IMR-90 (cell line): ENCODE measurements at regions not wholly inside any gene's neighbourhood (a gene's known extent, or its start where the extent isn't known, plus 50 kb on each side); places are given as distances from the start of the nearest gene placed in this dataset.

Source experiments
- ATAC-seq: fragments of 200-7000 bp; cut with Tn5 transposase; 2 replicates; pipeline ENCODE4 v1.9.1; 2020; ENCODE audit warnings: low read depth, mild to moderate bottlenecking, moderate library complexity
- BruUV-seq: library from RNA; stranded (reverse); fragments of 400-500 nt; replicated peaks from 2 replicates; lab custom pipeline; 2021; lab: Mats Ljungman, UMichigan
- CTCF ChIA-PET: fragments of 300-600 bp; formaldehyde crosslinking; extraction: SDS; loops from one replicate; lab custom pipeline; 2021; ENCODE audit warnings: antibody characterized with exemption; lab: Yijun Ruan, JAX
- POLR2A ChIA-PET: fragments of 300-600 bp; sonication (Branson Sonifier 250); formaldehyde crosslinking; loops from one replicate; lab custom pipeline; 2022; ENCODE audit warnings: antibody characterized with exemption; ENCODE audit not compliant: unreplicated experiment; lab: Charles Lee
- DNase-seq: peaks from one replicate; pipeline ENCODE4 v3.0.0; 2013
- H2AFZ ChIP-seq: replicated peaks from 2 replicates; pipeline ENCODE3; 2013; ENCODE audit warnings: low read length, mild to moderate bottlenecking; ENCODE audit not compliant: poor library complexity
- H2AK5ac ChIP-seq: 2 replicates; pipeline ENCODE4 v1.6.1; 2013; ENCODE audit warnings: low read depth, low read length, inconsistent platforms
- H2AK9ac ChIP-seq: replicated peaks from 2 replicates; pipeline ENCODE3; 2013; ENCODE audit warnings: mild to moderate bottlenecking, low read depth, low read length, moderate library complexity; ENCODE audit not compliant: poor library complexity
- H2BK120ac ChIP-seq: 2 replicates; pipeline ENCODE4 v1.6.1; 2013; ENCODE audit warnings: low read depth, low read length, inconsistent platforms
- H2BK15ac ChIP-seq: 3 replicates; pipeline ENCODE4 v1.6.1; 2013; ENCODE audit warnings: low read depth, low read length, inconsistent platforms
- H2BK20ac ChIP-seq: 2 replicates; pipeline ENCODE4 v1.6.1; 2013; ENCODE audit warnings: low read depth, mild to moderate bottlenecking, inconsistent platforms, low read length, moderate library complexity
- H2BK5ac ChIP-seq: 2 replicates; pipeline ENCODE4 v1.6.1; 2013; ENCODE audit warnings: mild to moderate bottlenecking, low read depth, low read length, inconsistent platforms; ENCODE audit not compliant: poor library complexity, severe bottlenecking
- H3K14ac ChIP-seq: replicated peaks from 2 replicates; pipeline ENCODE4 v1.6.1; 2013; ENCODE audit warnings: low read depth, low read length, inconsistent platforms
- H3K18ac ChIP-seq: 2 replicates; pipeline ENCODE4 v1.6.1; 2013; ENCODE audit warnings: low read depth, low read length, control low read depth
- H3K23ac ChIP-seq: 2 replicates; pipeline ENCODE4 v1.6.1; 2013; ENCODE audit warnings: low read depth, low read length, inconsistent platforms
- H3K27ac ChIP-seq: 2 replicates; pipeline ENCODE4 v1.5.1; 2013; ENCODE audit warnings: mild to moderate bottlenecking, control low read depth, low read length; ENCODE audit not compliant: insufficient read depth
- H3K27me3 ChIP-seq: 2 replicates; pipeline ENCODE4 v1.6.1; 2013; ENCODE audit warnings: low read length; ENCODE audit not compliant: control insufficient read depth, insufficient read depth
- H3K36me3 ChIP-seq: 2 replicates; pipeline ENCODE4 v1.6.1; 2013; ENCODE audit warnings: low read length, mixed read lengths; ENCODE audit not compliant: control insufficient read depth, insufficient read depth
- H3K4ac ChIP-seq: 2 replicates; pipeline ENCODE4 v1.6.1; 2013; ENCODE audit warnings: low read depth, low read length, inconsistent platforms
- H3K4me1 ChIP-seq: 2 replicates; pipeline ENCODE4 v1.6.1; 2013; ENCODE audit warnings: low read length, mixed read lengths; ENCODE audit not compliant: control insufficient read depth, insufficient read depth
- H3K4me2 ChIP-seq: 2 replicates; pipeline ENCODE4 v1.6.1; 2013; ENCODE audit warnings: low read depth, mild to moderate bottlenecking, control low read depth, low read length, moderate library complexity
- H3K4me3 ChIP-seq: 2 replicates; pipeline ENCODE4 v1.5.1; 2013; ENCODE audit warnings: low read depth, mild to moderate bottlenecking, control low read depth, low read length, moderate library complexity; ENCODE audit not compliant: insufficient read depth
- H3K56ac ChIP-seq: 2 replicates; pipeline ENCODE4 v1.6.1; 2013; ENCODE audit warnings: low read length, inconsistent platforms; ENCODE audit not compliant: insufficient read depth; ENCODE audit errors: extremely low read depth
- H3K79me1 ChIP-seq, 2 experiments: 2 replicates each; pipeline ENCODE4 v1.6.1; 2013; ENCODE audit warnings: low read length in 2 of 2, inconsistent platforms in 1 of 2, low read depth in 1 of 2
- H3K9ac ChIP-seq: 2 replicates; pipeline ENCODE4 v1.6.1; 2013; ENCODE audit warnings: low read depth, low read length, control low read depth
- H3K9me1 ChIP-seq: 2 replicates; pipeline ENCODE4 v1.6.1; 2013; ENCODE audit warnings: low read length, inconsistent platforms; ENCODE audit not compliant: insufficient read depth
- H3K9me3 ChIP-seq: 2 replicates; pipeline ENCODE4 v1.6.1; 2013; ENCODE audit warnings: low read length; ENCODE audit not compliant: control insufficient read depth, insufficient read depth
- H4K20me1 ChIP-seq: 2 replicates; pipeline ENCODE4 v1.6.1; 2013; ENCODE audit warnings: low read length, inconsistent platforms; ENCODE audit not compliant: insufficient read depth
- H4K5ac ChIP-seq: 2 replicates; pipeline ENCODE4 v1.6.1; 2013; ENCODE audit warnings: mild to moderate bottlenecking, low read depth, low read length, control low read depth
- H4K8ac ChIP-seq, 2 experiments: 2 replicates each; pipeline ENCODE4 v1.6.1; 2013; ENCODE audit warnings: low read depth in 2 of 2, low read length in 2 of 2, control low read depth in 1 of 2, inconsistent platforms in 1 of 2
- H4K91ac ChIP-seq: 2 replicates; pipeline ENCODE4 v1.6.1; 2013; ENCODE audit warnings: low read depth, low read length, inconsistent platforms; ENCODE audit not compliant: insufficient read depth
- WGBS, 2 experiments: methylation state at CpG; one replicate each; pipeline versions ENCODE4 v1.1.5 to v1.1.7; 2013; ENCODE audit warnings: missing lambda C conversion rate in 2 of 2; ENCODE audit not compliant: insufficient read length in 1 of 2; ENCODE audit errors: extremely low coverage in 2 of 2; 5-methylcytosine and 5-hydroxymethylcytosine counted together
- dilution Hi-C: fragments of 300-500 bp; cut with HindIII; formaldehyde crosslinking; loops from one replicate; pipeline ENCODE4 v1.14.3; 2018; ENCODE audit warnings: low sequenced_read_pairs; ENCODE audit not compliant: unreplicated experiment
- in situ Hi-C: fragments of 300-500 bp; cut with MboI; formaldehyde crosslinking; loops from 3 replicates; pipeline ENCODE4 v1.14.3; 2019; ENCODE audit warnings: low sequenced_read_pairs, inconsistent platforms, mixed read lengths
- intact Hi-C: fragments of 100-400 bp; cut with micrococcal nuclease; formaldehyde crosslinking; loops from 2 replicates; pipeline ENCODE4 v1.10.0; 2022
- TF ChIP-seq, protein P1 (sequence below): conservative IDR thresholded peaks from 2 replicates; pipeline ENCODE4 v1.5.1; 2012; ENCODE audit warnings: mild to moderate bottlenecking, low read depth, low read length, improper control_type of control experiment

DNA sequence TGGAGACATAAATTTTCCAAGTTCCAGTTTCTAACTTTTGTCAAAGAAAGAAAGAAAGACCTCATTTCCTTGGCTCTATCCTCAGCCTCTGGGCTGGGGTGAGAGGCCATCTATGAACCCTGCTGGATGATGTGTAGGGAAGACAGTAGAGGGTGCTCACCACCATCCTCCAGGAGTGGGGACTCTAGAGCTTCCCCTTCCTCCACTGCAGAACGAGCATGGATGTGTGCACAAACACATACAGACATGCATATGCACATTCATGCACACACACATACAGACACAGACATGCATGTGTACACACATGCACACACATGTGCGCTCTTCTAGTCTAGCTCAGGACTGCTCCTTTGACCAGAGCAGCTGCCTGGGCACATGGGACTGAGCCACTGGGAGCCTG, 565.8 kb downstream of the BUD13 start:
- Histone ChIP-seq H4K20me1 (no peaks in the 10 kb centered on the region), H4K5ac (no peak overlapping the region), H3K4ac (no peak overlapping the region), H3K56ac (no peak overlapping the region), H2BK20ac (no peak overlapping the region), H2AK5ac (no peak overlapping the region), H3K23ac (no peak overlapping the region), H2BK5ac (no peak overlapping the region), H3K4me1 (no peaks in the 10 kb centered on the region), H3K9me3 (no peaks in the 10 kb centered on the region), H2BK15ac (no peak overlapping the region), H4K91ac (no peak overlapping the region), H3K9ac (no peak overlapping the region), H3K9me1 (no peaks in the 10 kb centered on the region), H3K27me3 (no peaks in the 10 kb centered on the region; the same call in 1 of the 2 replicates), H3K4me2 (no peak overlapping the region), H3K14ac (no peak overlapping the region), H2BK120ac (no peak overlapping the region), H3K18ac (no peak overlapping the region), H3K79me1 (no peaks in the 10 kb centered on the region), H2AFZ (no peak overlapping the region), H4K8ac (no peak overlapping the region), H2AK9ac (no peak overlapping the region), H3K36me3 (no peaks in the 10 kb centered on the region), H3K27ac (no peak overlapping the region), H3K4me3 (no peak overlapping the region)
- intact Hi-C loops = no loop called here
- BruUV-seq = no TSS peak
- ATAC-seq (no peak), DNase-seq (no peak)
- TF ChIP-seq, protein P1, sequence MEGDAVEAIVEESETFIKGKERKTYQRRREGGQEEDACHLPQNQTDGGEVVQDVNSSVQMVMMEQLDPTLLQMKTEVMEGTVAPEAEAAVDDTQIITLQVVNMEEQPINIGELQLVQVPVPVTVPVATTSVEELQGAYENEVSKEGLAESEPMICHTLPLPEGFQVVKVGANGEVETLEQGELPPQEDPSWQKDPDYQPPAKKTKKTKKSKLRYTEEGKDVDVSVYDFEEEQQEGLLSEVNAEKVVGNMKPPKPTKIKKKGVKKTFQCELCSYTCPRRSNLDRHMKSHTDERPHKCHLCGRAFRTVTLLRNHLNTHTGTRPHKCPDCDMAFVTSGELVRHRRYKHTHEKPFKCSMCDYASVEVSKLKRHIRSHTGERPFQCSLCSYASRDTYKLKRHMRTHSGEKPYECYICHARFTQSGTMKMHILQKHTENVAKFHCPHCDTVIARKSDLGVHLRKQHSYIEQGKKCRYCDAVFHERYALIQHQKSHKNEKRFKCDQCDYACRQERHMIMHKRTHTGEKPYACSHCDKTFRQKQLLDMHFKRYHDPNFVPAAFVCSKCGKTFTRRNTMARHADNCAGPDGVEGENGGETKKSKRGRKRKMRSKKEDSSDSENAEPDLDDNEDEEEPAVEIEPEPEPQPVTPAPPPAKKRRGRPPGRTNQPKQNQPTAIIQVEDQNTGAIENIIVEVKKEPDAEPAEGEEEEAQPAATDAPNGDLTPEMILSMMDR = no peak
- ChIA-PET CTCF (no interaction called here), POLR2A (no interaction called here)
- in situ Hi-C loops = no loop called here
- dilution Hi-C loops = no loop called here
- WGBS, 2 experiments = 17% methylated on average over 1 of the region's 2 CpGs; no CpG with 5 or more reads in 1 of the 2 experiments
